PC-9 (cell line): ENCODE measurements at regions not wholly inside any gene's neighbourhood (a gene's known extent, or its start where the extent isn't known, plus 50 kb on each side); places are given as distances from the start of the nearest gene placed in this dataset.

Source experiments
- BruUV-seq: library from RNA; stranded (reverse); fragments of 400-500 nt; replicated peaks from 2 replicates; lab custom pipeline; 2021; lab: Mats Ljungman, UMichigan
- CTCF ChIA-PET: fragments of 300-600 bp; sonication (Branson Sonifier 250); formaldehyde crosslinking; loops from one replicate; lab custom pipeline; 2022; ENCODE audit warnings: antibody characterized with exemption; lab: Charles Lee
- POLR2A ChIA-PET: fragments of 300-600 bp; sonication (Branson Sonifier 250); formaldehyde crosslinking; loops from one replicate; lab custom pipeline; 2022; ENCODE audit warnings: antibody characterized with exemption; ENCODE audit not compliant: unreplicated experiment; lab: Charles Lee
- DNase-seq, 2 experiments: peaks; one replicate each; pipeline versions ENCODE4 v3.0.0 to v3.0.0-alpha.2; 2015 to 2022; ENCODE audit warnings: mixed read lengths in 1 of 2
- H2AFZ ChIP-seq: fragments of 200-600 bp; sonication (generic); 2 replicates; pipeline ENCODE4 v1.8.1; 2017; ENCODE audit warnings: antibody characterized with exemption
- H3F3A ChIP-seq: fragments of 200-600 bp; sonication (generic); 2 replicates; pipeline ENCODE4 v1.8.1; 2017; ENCODE audit warnings: antibody characterized with exemption, mild to moderate bottlenecking, low read depth; ENCODE audit not compliant: insufficient read depth
- H3K27ac ChIP-seq: fragments of 200-600 bp; sonication (generic); 2 replicates; pipeline ENCODE4 v1.6.1; 2016; ENCODE audit warnings: mixed run types
- H3K27me3 ChIP-seq: fragments of 200-600 bp; sonication (generic); 2 replicates; pipeline ENCODE4 v1.6.1; 2016; ENCODE audit warnings: low read depth, mixed run types; ENCODE audit not compliant: insufficient read depth
- H3K36me3 ChIP-seq: fragments of 200-600 bp; sonication (generic); 2 replicates; pipeline ENCODE4 v1.6.1; 2016; ENCODE audit warnings: low read depth, mixed run types
- H3K4me1 ChIP-seq: fragments of 200-600 bp; sonication (generic); replicated peaks from 2 replicates; pipeline ENCODE4 v1.6.1; 2016; ENCODE audit warnings: mixed run types; ENCODE audit not compliant: insufficient read depth
- H3K4me2 ChIP-seq: fragments of 200-600 bp; sonication (generic); 2 replicates; pipeline ENCODE4 v1.6.1; 2017; ENCODE audit warnings: mixed run types
- H3K4me3 ChIP-seq: fragments of 200-600 bp; sonication (generic); 2 replicates; pipeline ENCODE4 v1.6.1; 2016; ENCODE audit warnings: mixed run types
- H3K79me2 ChIP-seq: fragments of 200-600 bp; sonication (generic); 2 replicates; pipeline ENCODE4 v1.6.1; 2017; ENCODE audit warnings: low read depth, mixed run types
- H3K9me2 ChIP-seq: fragments of 200-600 bp; sonication (generic); 2 replicates; pipeline ENCODE4 v1.8.1; 2017; ENCODE audit warnings: mild to moderate bottlenecking; ENCODE audit not compliant: insufficient read depth
- H3K9me3 ChIP-seq: fragments of 200-600 bp; sonication (generic); 2 replicates; pipeline ENCODE4 v1.8.1; 2016; ENCODE audit warnings: low read depth; ENCODE audit not compliant: insufficient read depth
- H4K20me1 ChIP-seq: fragments of 200-600 bp; sonication (generic); 2 replicates; pipeline ENCODE4 v1.8.1; 2017; ENCODE audit not compliant: insufficient read depth
- EZH2 ChIP-seq: fragments of 200-600 bp; sonication (generic); IDR thresholded peaks from 2 replicates; pipeline ENCODE4 v1.8.0; 2017; ENCODE audit warnings: antibody characterized with exemption, low read depth
- intact Hi-C: fragments of 100-400 bp; cut with micrococcal nuclease; formaldehyde crosslinking; loops from one replicate; pipeline ENCODE4 v1.10.0; 2022; ENCODE audit not compliant: unreplicated experiment
- TF ChIP-seq, protein P1 (sequence below): fragments of 200-600 bp; sonication (generic); conservative IDR thresholded peaks from 2 replicates; pipeline ENCODE4 v1.6.1; 2017; ENCODE audit warnings: mixed run types, antibody characterized with exemption, mild to moderate bottlenecking, moderate library complexity

- H3K36me3 ChIP-seq: no peaks in the 10 kb centered on the region
- CTCF ChIA-PET: no interaction called here
- POLR2A ChIA-PET: no interaction called here
- H2AFZ ChIP-seq: no peak overlapping the region
- no peaks in the 10 kb centered on the region for H3K27me3 ChIP-seq
- H3F3A ChIP-seq: peaks cover 16% of the 10 kb centered on the region
- no peaks in the 10 kb centered on the region for H3K9me2 ChIP-seq
- peaks cover 24% of the 10 kb centered on the region for H3K4me1 ChIP-seq
- intact Hi-C loops: no loop called here
- H4K20me1 ChIP-seq: no peaks in the 10 kb centered on the region
- no peak overlapping the region for H3K27ac ChIP-seq
- H3K4me3 ChIP-seq: no peak overlapping the region
- no peaks in the 10 kb centered on the region for H3K9me3 ChIP-seq
- no peak for DNase-seq
- no peak for TF ChIP-seq EZH2
- TF ChIP-seq, protein P1, sequence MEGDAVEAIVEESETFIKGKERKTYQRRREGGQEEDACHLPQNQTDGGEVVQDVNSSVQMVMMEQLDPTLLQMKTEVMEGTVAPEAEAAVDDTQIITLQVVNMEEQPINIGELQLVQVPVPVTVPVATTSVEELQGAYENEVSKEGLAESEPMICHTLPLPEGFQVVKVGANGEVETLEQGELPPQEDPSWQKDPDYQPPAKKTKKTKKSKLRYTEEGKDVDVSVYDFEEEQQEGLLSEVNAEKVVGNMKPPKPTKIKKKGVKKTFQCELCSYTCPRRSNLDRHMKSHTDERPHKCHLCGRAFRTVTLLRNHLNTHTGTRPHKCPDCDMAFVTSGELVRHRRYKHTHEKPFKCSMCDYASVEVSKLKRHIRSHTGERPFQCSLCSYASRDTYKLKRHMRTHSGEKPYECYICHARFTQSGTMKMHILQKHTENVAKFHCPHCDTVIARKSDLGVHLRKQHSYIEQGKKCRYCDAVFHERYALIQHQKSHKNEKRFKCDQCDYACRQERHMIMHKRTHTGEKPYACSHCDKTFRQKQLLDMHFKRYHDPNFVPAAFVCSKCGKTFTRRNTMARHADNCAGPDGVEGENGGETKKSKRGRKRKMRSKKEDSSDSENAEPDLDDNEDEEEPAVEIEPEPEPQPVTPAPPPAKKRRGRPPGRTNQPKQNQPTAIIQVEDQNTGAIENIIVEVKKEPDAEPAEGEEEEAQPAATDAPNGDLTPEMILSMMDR: no peak
- no TSS peak for BruUV-seq
- H3K79me2 ChIP-seq: no peaks in the 10 kb centered on the region
- no peak overlapping the region for H3K4me2 ChIP-seq
Measured at GRCh38 chr15:70284438-70285214, 186.9 kb upstream of the TLE3 start.

GRCh38 chr15:70283511-70283910 is 185.8 kb upstream of the TLE3 start:
- TF ChIP-seq, protein P1: no peak
- TF ChIP-seq EZH2: no peak
- DNase-seq: no peak
- H3K27me3 ChIP-seq: no peaks in the 10 kb centered on the region
- H3K9me3 ChIP-seq: no peaks in the 10 kb centered on the region
- H3K4me2 ChIP-seq: no peak overlapping the region
- POLR2A ChIA-PET: no interaction called here
- no TSS peak for BruUV-seq
- H3K4me3 ChIP-seq: no peak overlapping the region
- no peak overlapping the region for H3K27ac ChIP-seq
- H3K79me2 ChIP-seq: no peaks in the 10 kb centered on the region
- peaks cover 13% of the 10 kb centered on the region for H3K4me1 ChIP-seq
- no peaks in the 10 kb centered on the region for H3K36me3 ChIP-seq
- no peaks in the 10 kb centered on the region for H3K9me2 ChIP-seq
- CTCF ChIA-PET: no interaction called here
- peaks cover 5% of the 10 kb centered on the region; the same call in 1 of the 2 replicates for H3F3A ChIP-seq
- intact Hi-C loops: no loop called here
- no peak overlapping the region for H2AFZ ChIP-seq
- H4K20me1 ChIP-seq: no peaks in the 10 kb centered on the region

DNA sequence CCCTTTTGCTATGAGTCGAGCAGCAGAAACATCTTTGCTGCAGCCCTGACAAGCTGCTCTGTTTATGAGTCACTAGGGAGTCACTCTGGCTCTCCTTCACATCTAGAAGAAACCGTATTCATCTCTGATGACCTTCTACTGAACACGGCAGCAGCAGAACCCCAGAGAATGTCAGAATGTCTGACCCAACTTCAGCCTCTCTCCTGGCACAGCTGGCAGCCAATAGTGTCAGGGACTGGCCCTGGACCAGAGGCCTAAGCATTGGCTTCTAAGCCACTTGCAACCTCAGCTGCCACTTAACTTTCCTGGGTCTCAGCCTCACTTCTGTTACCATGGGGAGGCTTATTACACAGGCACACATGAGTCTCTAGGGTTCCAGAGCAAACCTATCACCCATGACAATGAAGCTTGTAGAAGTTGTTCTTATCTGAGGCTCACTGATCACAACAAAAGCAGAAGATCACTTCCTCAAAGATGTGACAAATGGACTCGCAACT is 184.1 kb upstream of the TLE3 start:
- BruUV-seq: no TSS peak
- H4K20me1 ChIP-seq: no peaks in the 10 kb centered on the region
- no peak overlapping the region for H3K4me3 ChIP-seq
- no peak for DNase-seq
- no peaks in the 10 kb centered on the region for H3F3A ChIP-seq
- peaks cover 10% of the 10 kb centered on the region for H3K4me1 ChIP-seq
- H3K27ac ChIP-seq: no peak overlapping the region
- peak overlapping the region; percentile 38 for H3K4me2 ChIP-seq
- no peaks in the 10 kb centered on the region for H3K9me2 ChIP-seq
- no peaks in the 10 kb centered on the region for H3K9me3 ChIP-seq
- TF ChIP-seq EZH2: no peak
- TF ChIP-seq, protein P1: no peak
- CTCF ChIA-PET: no interaction called here
- no peaks in the 10 kb centered on the region for H3K27me3 ChIP-seq
- H3K79me2 ChIP-seq: no peaks in the 10 kb centered on the region
- no peaks in the 10 kb centered on the region for H3K36me3 ChIP-seq
- intact Hi-C loops: no loop called here
- POLR2A ChIA-PET: interaction anchor here (0.6 kb wide), 1 partner anchor 254 kb away, joined by 3 read pairs; no protein-coding TSS in a partner anchor
- H2AFZ ChIP-seq: no peak overlapping the region
